A673 (cell line): ENCODE measurements at regions not wholly inside any gene's neighbourhood (a gene's known extent, or its start where the extent isn't known, plus 50 kb on each side); places are given as distances from the start of the nearest gene placed in this dataset.

Experiments used
- BruUV-seq: library from RNA; stranded (reverse); fragments of 400-500 nt; replicated peaks from 2 replicates; lab custom pipeline; 2021; lab: Mats Ljungman, UMichigan
- CTCF ChIA-PET: fragments of 300-600 bp; sonication (Branson Sonifier 250); formaldehyde crosslinking; loops from one replicate; lab custom pipeline; 2022; ENCODE audit warnings: antibody characterized with exemption; lab: Charles Lee
- POLR2A ChIA-PET: fragments of 300-600 bp; sonication (Branson Sonifier 250); formaldehyde crosslinking; loops from one replicate; lab custom pipeline; 2022; ENCODE audit warnings: antibody characterized with exemption; ENCODE audit not compliant: low non-redundant PET; lab: Charles Lee
- DNase-seq: peaks from one replicate; pipeline ENCODE4 v3.0.0-alpha.2; 2015; ENCODE audit warnings: low spot score
- H3K27ac ChIP-seq: fragments of 200-600 bp; sonication (generic); 2 replicates; pipeline ENCODE4 v1.5.1; 2016; ENCODE audit warnings: mixed run types, low read depth, mild to moderate bottlenecking, mixed read lengths, antibody characterized with exemption, low read length; ENCODE audit not compliant: poor library complexity, severe bottlenecking
- H3K27me3 ChIP-seq: fragments of 200-600 bp; sonication (generic); replicated peaks from 2 replicates; pipeline ENCODE4 v1.6.1; 2017; ENCODE audit warnings: mixed run types, low read depth, mild to moderate bottlenecking, mixed read lengths, antibody characterized with exemption, low read length; ENCODE audit not compliant: insufficient read depth, poor library complexity
- H3K36me3 ChIP-seq: fragments of 200-600 bp; sonication (generic); 2 replicates; pipeline ENCODE4 v1.6.1; 2016; ENCODE audit warnings: mixed run types, mild to moderate bottlenecking, mixed read lengths, antibody characterized with exemption, low read length; ENCODE audit not compliant: insufficient read depth, poor library complexity, severe bottlenecking
- H3K4me1 ChIP-seq: fragments of 200-600 bp; sonication (generic); 2 replicates; pipeline ENCODE4 v1.6.1; 2017; ENCODE audit warnings: mixed run types, mild to moderate bottlenecking, mixed read lengths, antibody characterized with exemption, low read length; ENCODE audit not compliant: insufficient read depth, poor library complexity, severe bottlenecking
- H3K4me3 ChIP-seq: fragments of 200-600 bp; sonication (generic); 2 replicates; pipeline ENCODE4 v1.5.1; 2016; ENCODE audit warnings: low read depth, mixed run types, mild to moderate bottlenecking, mixed read lengths, low read length; ENCODE audit not compliant: poor library complexity, severe bottlenecking
- H3K9me3 ChIP-seq: fragments of 200-600 bp; sonication (generic); 2 replicates; pipeline ENCODE4 v1.6.1; 2016; ENCODE audit warnings: mixed run types, low read depth, mild to moderate bottlenecking, mixed read lengths, antibody characterized with exemption, low read length; ENCODE audit not compliant: poor library complexity, severe bottlenecking
- EZH2 ChIP-seq: fragments of 200-600 bp; sonication (generic); IDR thresholded peaks from 2 replicates; pipeline ENCODE4 v1.6.1; 2017; ENCODE audit warnings: borderline replicate concordance, low read depth, mild to moderate bottlenecking, mixed read lengths, antibody characterized with exemption, low read length; ENCODE audit not compliant: poor library complexity, severe bottlenecking
- intact Hi-C: fragments of 100-400 bp; cut with micrococcal nuclease; formaldehyde crosslinking; loops from one replicate; pipeline ENCODE4 v1.10.0; 2022; ENCODE audit not compliant: unreplicated experiment
- TF ChIP-seq, protein P1 (sequence below): fragments of 300-800, 200-600 bp; sonication (generic); conservative IDR thresholded peaks from 2 replicates; pipeline ENCODE4 v1.5.1; 2017; ENCODE audit warnings: low read depth, mild to moderate bottlenecking, antibody characterized with exemption, low read length, moderate library complexity, mixed read lengths

DNA sequence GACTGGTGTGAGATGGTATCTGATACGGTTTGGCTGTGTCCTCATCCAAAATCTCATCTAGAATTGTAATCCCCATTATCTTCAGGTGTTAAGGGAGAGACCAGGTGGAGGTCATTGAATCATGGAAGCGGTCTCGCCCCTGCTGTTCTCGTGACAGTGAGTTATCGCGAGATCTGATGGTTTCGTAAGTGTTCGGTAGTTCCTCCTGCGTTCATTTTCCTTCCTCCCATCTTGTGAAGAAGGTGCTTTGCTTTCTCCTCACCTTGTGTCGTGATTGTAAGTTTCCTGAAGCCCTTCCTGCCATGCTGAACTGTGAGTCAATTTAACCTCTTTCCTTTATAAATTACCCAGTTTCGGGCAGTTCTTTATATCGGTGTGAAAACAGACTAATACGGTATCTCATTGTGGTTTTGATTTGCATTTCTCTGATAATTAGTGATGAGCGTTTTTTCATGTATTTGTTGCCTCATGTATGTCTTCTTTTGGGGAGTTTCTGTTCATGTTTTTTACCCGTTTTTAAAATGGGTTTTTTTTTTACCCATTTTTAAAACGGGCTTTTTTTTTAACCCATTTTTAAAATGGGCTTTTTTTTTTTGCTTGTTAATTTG, 102.8 kb upstream of the SLC10A2 start:
- intact Hi-C loops = no loop called here
- BruUV-seq = no TSS peak

DNA sequence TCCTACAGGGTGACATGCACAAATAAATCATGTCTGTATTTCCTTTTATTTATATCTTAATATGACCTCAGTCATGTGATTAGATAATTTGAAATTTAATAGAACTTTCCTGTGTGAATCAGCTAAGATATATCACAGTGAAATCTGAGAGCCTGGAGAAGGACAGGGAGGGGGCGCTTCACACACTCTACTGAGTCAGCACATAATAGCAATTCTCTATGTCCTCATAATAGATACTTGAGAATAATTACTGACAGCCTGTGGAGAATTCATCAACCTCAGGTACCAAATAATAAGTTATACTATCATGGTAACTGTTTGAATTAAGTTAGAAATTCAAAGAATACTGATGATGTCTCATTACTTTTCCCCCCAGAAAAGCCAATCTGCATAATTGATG, 98.0 kb upstream of the SLC10A2 start:
- no peak for TF ChIP-seq EZH2
- TF ChIP-seq, protein P1, sequence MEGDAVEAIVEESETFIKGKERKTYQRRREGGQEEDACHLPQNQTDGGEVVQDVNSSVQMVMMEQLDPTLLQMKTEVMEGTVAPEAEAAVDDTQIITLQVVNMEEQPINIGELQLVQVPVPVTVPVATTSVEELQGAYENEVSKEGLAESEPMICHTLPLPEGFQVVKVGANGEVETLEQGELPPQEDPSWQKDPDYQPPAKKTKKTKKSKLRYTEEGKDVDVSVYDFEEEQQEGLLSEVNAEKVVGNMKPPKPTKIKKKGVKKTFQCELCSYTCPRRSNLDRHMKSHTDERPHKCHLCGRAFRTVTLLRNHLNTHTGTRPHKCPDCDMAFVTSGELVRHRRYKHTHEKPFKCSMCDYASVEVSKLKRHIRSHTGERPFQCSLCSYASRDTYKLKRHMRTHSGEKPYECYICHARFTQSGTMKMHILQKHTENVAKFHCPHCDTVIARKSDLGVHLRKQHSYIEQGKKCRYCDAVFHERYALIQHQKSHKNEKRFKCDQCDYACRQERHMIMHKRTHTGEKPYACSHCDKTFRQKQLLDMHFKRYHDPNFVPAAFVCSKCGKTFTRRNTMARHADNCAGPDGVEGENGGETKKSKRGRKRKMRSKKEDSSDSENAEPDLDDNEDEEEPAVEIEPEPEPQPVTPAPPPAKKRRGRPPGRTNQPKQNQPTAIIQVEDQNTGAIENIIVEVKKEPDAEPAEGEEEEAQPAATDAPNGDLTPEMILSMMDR = no peak
- Histone ChIP-seq H3K36me3 (no peaks in the 10 kb centered on the region), H3K4me3 (no peak overlapping the region), H3K9me3 (no peaks in the 10 kb centered on the region), H3K4me1 (no peaks in the 10 kb centered on the region), H3K27me3 (peaks cover 34% of the 10 kb centered on the region), H3K27ac (no peak overlapping the region)
- no peak for DNase-seq
- intact Hi-C loops = no loop called here
- no TSS peak for BruUV-seq
- POLR2A ChIA-PET = no interaction called here
- CTCF ChIA-PET = no interaction called here

More for the DNA sequence above, 102.8 kb upstream of the SLC10A2 start:
- Histone ChIP-seq H3K27ac (no peak overlapping the region), H3K4me1 (no peaks in the 10 kb centered on the region), H3K9me3 (no peaks in the 10 kb centered on the region), H3K4me3 (no peak overlapping the region), H3K27me3 (peaks cover 49% of the 10 kb centered on the region), H3K36me3 (no peaks in the 10 kb centered on the region)
- CTCF ChIA-PET = no interaction called here
- POLR2A ChIA-PET = no interaction called here
- no peak for TF ChIP-seq EZH2
- TF ChIP-seq, protein P1 = no peak
- no peak for DNase-seq

DNA sequence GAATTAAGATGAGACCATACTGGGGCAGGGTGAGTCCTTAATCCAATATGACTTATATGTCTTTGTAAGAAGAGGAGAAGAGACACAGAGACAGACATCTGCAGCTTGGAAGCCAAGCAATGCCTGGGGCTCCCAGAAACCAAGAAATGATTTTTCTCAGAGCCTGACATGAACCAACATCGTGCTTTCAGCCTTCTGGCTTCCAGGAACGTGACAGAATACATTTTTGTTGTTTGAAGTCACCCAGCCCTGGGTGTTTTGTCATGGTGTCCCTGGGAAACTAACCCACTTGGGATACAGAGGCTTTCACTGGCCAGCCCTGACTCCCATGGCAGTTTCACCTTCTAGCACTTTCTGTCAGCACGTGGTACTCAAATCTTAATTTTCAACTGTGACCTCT, 95.3 kb upstream of the SLC10A2 start:
- no peak for TF ChIP-seq EZH2
- TF ChIP-seq, protein P1 = no peak
- no TSS peak for BruUV-seq

More for the DNA sequence above, 95.3 kb upstream of the SLC10A2 start:
- Histone ChIP-seq H3K36me3 (no peaks in the 10 kb centered on the region), H3K27me3 (peaks cover 56% of the 10 kb centered on the region), H3K9me3 (no peaks in the 10 kb centered on the region), H3K4me3 (no peak overlapping the region), H3K4me1 (no peaks in the 10 kb centered on the region), H3K27ac (no peak overlapping the region)
- ChIA-PET CTCF (no interaction called here), POLR2A (no interaction called here)
- DNase-seq = no peak
- intact Hi-C loops = no loop called here
